H9 (cell line): ENCODE measurements at regions not wholly inside any gene's neighbourhood (a gene's known extent, or its start where the extent isn't known, plus 50 kb on each side); places are given as distances from the start of the nearest gene placed in this dataset.

Source experiments
- DNase-seq: peaks from one replicate; pipeline ENCODE4 v3.0.0-alpha.2; 2017
- H2AFZ ChIP-seq: one replicate; pipeline ENCODE4 v1.6.1; 2013; ENCODE audit warnings: mild to moderate bottlenecking, low read length, control low read depth, moderate library complexity
- H2AK5ac ChIP-seq: 2 replicates; pipeline ENCODE4 v1.6.1; 2013; ENCODE audit warnings: low read length, control low read depth, mixed read lengths; ENCODE audit not compliant: insufficient read length
- H2BK120ac ChIP-seq: one replicate; pipeline ENCODE4 v1.6.1; 2013; ENCODE audit warnings: low read depth, mild to moderate bottlenecking, low read length, control low read depth, inconsistent platforms; ENCODE audit not compliant: poor library complexity, severe bottlenecking
- H2BK12ac ChIP-seq: 2 replicates; pipeline ENCODE4 v1.6.1; 2013; ENCODE audit warnings: low read length, control low read depth, mixed read lengths, low read depth; ENCODE audit not compliant: insufficient read length
- H2BK15ac ChIP-seq: 2 replicates; pipeline ENCODE4 v1.6.1; 2013; ENCODE audit warnings: low read depth, low read length, control low read depth
- H2BK20ac ChIP-seq: one replicate; pipeline ENCODE4 v1.6.1; 2013; ENCODE audit warnings: low read depth, mild to moderate bottlenecking, low read length, control low read depth, inconsistent platforms; ENCODE audit not compliant: poor library complexity, severe bottlenecking
- H2BK5ac ChIP-seq: 2 replicates; pipeline ENCODE4 v1.6.1; 2013; ENCODE audit warnings: low read length, control low read depth, mixed read lengths; ENCODE audit not compliant: insufficient read length
- H3K14ac ChIP-seq: 2 replicates; pipeline ENCODE4 v1.6.1; 2013; ENCODE audit warnings: low read length, control low read depth; ENCODE audit not compliant: insufficient read depth
- H3K18ac ChIP-seq: 2 replicates; pipeline ENCODE4 v1.6.1; 2013; ENCODE audit warnings: low read depth, mild to moderate bottlenecking, mixed read lengths, low read length, control low read depth; ENCODE audit not compliant: insufficient read length
- H3K23ac ChIP-seq: 2 replicates; pipeline ENCODE4 v1.6.1; 2013; ENCODE audit warnings: low read length, control low read depth, mixed read lengths, low read depth; ENCODE audit not compliant: insufficient read length
- H3K23me2 ChIP-seq: 2 replicates; pipeline ENCODE4 v1.6.1; 2013; ENCODE audit warnings: low read depth, mild to moderate bottlenecking, mixed read lengths, low read length, control low read depth; ENCODE audit not compliant: insufficient read length, poor library complexity, severe bottlenecking
- H3K27ac ChIP-seq: 2 replicates; pipeline ENCODE4 v1.5.1; 2013; ENCODE audit warnings: low read length, control low read depth, mixed read lengths, low read depth; ENCODE audit not compliant: insufficient read length
- H3K27me3 ChIP-seq: 2 replicates; pipeline ENCODE4 v1.6.1; 2013; ENCODE audit warnings: low read length, control low read depth, inconsistent platforms; ENCODE audit not compliant: insufficient read depth
- H3K4ac ChIP-seq: 2 replicates; pipeline ENCODE4 v1.6.1; 2013; ENCODE audit warnings: low read depth, mild to moderate bottlenecking, control low read depth, inconsistent platforms, low read length, moderate library complexity
- H3K4me1 ChIP-seq: 2 replicates; pipeline ENCODE4 v1.6.1; 2013; ENCODE audit warnings: low read length, control low read depth, inconsistent platforms; ENCODE audit not compliant: insufficient read depth
- H3K4me2 ChIP-seq: 2 replicates; pipeline ENCODE4 v1.6.1; 2013; ENCODE audit warnings: low read length, control low read depth, mixed read lengths; ENCODE audit not compliant: insufficient read length, insufficient read depth
- H3K56ac ChIP-seq: 2 replicates; pipeline ENCODE4 v1.6.1; 2013; ENCODE audit warnings: low read depth, mild to moderate bottlenecking, mixed read lengths, low read length, control low read depth; ENCODE audit not compliant: insufficient read length
- H3K79me1 ChIP-seq: 2 replicates; pipeline ENCODE4 v1.6.1; 2013; ENCODE audit warnings: low read depth, mild to moderate bottlenecking, moderate library complexity, low read length, control low read depth, inconsistent platforms; ENCODE audit not compliant: insufficient read depth, poor library complexity, severe bottlenecking
- H3K79me2 ChIP-seq: 2 replicates; pipeline ENCODE4 v1.6.1; 2013; ENCODE audit warnings: low read length, control low read depth, inconsistent platforms; ENCODE audit not compliant: insufficient read depth
- H3K9ac ChIP-seq: 2 replicates; pipeline ENCODE4 v1.6.1; 2013; ENCODE audit warnings: low read length, control low read depth, mixed read lengths; ENCODE audit not compliant: insufficient read length; ENCODE audit errors: extremely low read depth
- H3K9me3 ChIP-seq: one replicate; pipeline ENCODE4 v1.6.1; 2013; ENCODE audit warnings: low read depth, low read length, inconsistent platforms; ENCODE audit not compliant: control insufficient read depth
- H3T11ph ChIP-seq: one replicate; pipeline ENCODE4 v1.6.1; 2013; ENCODE audit warnings: mild to moderate bottlenecking, low read length, control low read depth, inconsistent platforms
- H4K20me1 ChIP-seq: one replicate; pipeline ENCODE4 v1.6.1; 2013; ENCODE audit not compliant: control insufficient read depth, insufficient read length, insufficient read depth
- H4K5ac ChIP-seq: 2 replicates; pipeline ENCODE4 v1.6.1; 2013; ENCODE audit warnings: low read depth, mild to moderate bottlenecking, mixed read lengths, low read length, control low read depth; ENCODE audit not compliant: insufficient read length
- H4K8ac ChIP-seq: replicated peaks from 2 replicates; pipeline ENCODE4 v1.6.1; 2013; ENCODE audit warnings: low read length, control low read depth, mixed read lengths, low read depth; ENCODE audit not compliant: insufficient read length
- H4K91ac ChIP-seq: 2 replicates; pipeline ENCODE4 v1.6.1; 2013; ENCODE audit warnings: low read depth, mild to moderate bottlenecking, moderate library complexity, mixed read lengths, low read length, control low read depth; ENCODE audit not compliant: insufficient read length
- H3K27ac Mint-ChIP-seq, 3 experiments: 2 replicates in 2 of 3; 3 replicates in 1 of 3; pipeline ENCODE4 v1.8.0; 2020 to 2021; ENCODE audit warnings: mixed read lengths in 3 of 3, mild to moderate bottlenecking in 1 of 3, moderate library complexity in 1 of 3
- H3K27me3 Mint-ChIP-seq: 2 replicates; pipeline ENCODE4 v1.8.0; 2021; ENCODE audit warnings: low read depth, mild to moderate bottlenecking, moderate library complexity, mixed read lengths
- H3K36me3 Mint-ChIP-seq, 3 experiments: 2 replicates in 2 of 3; 3 replicates in 1 of 3; pipeline ENCODE4 v1.8.0; 2020 to 2021; ENCODE audit warnings: low read depth in 3 of 3, mixed read lengths in 3 of 3; ENCODE audit not compliant: insufficient read depth in 1 of 3
- H3K4me1 Mint-ChIP-seq, 2 experiments: 2 replicates each; pipeline ENCODE4 v1.8.0; 2020; ENCODE audit warnings: mixed read lengths in 2 of 2
- H3K4me3 Mint-ChIP-seq, 2 experiments: 2 replicates in 1 of 2; 3 replicates in 1 of 2; pipeline ENCODE4 v1.8.0; 2020 to 2021; ENCODE audit warnings: mild to moderate bottlenecking in 2 of 2, mixed read lengths in 2 of 2, moderate library complexity in 1 of 2
- H3K9me3 Mint-ChIP-seq, 2 experiments: 2 replicates in 1 of 2; 3 replicates in 1 of 2; pipeline ENCODE4 v1.8.0; 2020; ENCODE audit warnings: mild to moderate bottlenecking in 2 of 2, mixed read lengths in 2 of 2, moderate library complexity in 1 of 2
- CTCF ChIP-seq: fragments of 200-600 bp; sonication (generic); conservative IDR thresholded peaks from 3 replicates; pipeline ENCODE4 v1.8.0; 2021; ENCODE audit warnings: antibody characterized with exemption, mild to moderate bottlenecking
- whole genome bisulfite sequencing: extraction: QIAGEN DNeasy Blood & Tissue Kit; methylation state at CpG from one replicate; pipeline ENCODE4 v1.1.7; 2013; ENCODE audit warnings: missing lambda C conversion rate, low lambda C conversion rate, mixed read lengths; ENCODE audit not compliant: insufficient read length; ENCODE audit errors: extremely low coverage; 5-methylcytosine and 5-hydroxymethylcytosine counted together

- peak; percentile 40 for DNase-seq
- H3K36me3 Mint-ChIP-seq, result no peaks in the 10 kb centered on the region
Observed at GRCh38 chr1:58064166-58064565, 482.4 kb downstream of the OMA1 start.

More at GRCh38 chr1:58064166-58064565, 482.4 kb downstream of the OMA1 start:
- Mint-ChIP-seq H3K4me3 (no peak overlapping the region), H3K27me3 (no peaks in the 10 kb centered on the region), H3K4me1 (peaks cover 31% of the 10 kb centered on the region in 2 experiments), H3K27ac (peak overlapping the region in 2 of 3 experiments; percentile 25 to 45; a peak in 3 of 7 replicates), H3K9me3 (no peaks in the 10 kb centered on the region)
- H3K4ac ChIP-seq, result no peak overlapping the region
- H2BK12ac ChIP-seq, result no peak overlapping the region
- no peaks in the 10 kb centered on the region for H3K27me3 ChIP-seq
- peaks cover 4% of the 10 kb centered on the region; the same call in 1 of the 2 replicates for H3K4me1 ChIP-seq
- no peak overlapping the region for H4K91ac ChIP-seq
- no CpG with 5 or more reads among the region's 8 CpGs for WGBS
- no peak overlapping the region for H2BK20ac ChIP-seq
- H3K56ac ChIP-seq, result no peak overlapping the region
- no peak overlapping the region for H3K9ac ChIP-seq
- H2AK5ac ChIP-seq, result no peak overlapping the region
- no peak overlapping the region for H3K27ac ChIP-seq
- TF ChIP-seq CTCF, result peak; percentile 25; the same call in 1 of the 3 replicates
- H3T11ph ChIP-seq, result no peak overlapping the region
- no peaks in the 10 kb centered on the region for H3K9me3 ChIP-seq
- no peak overlapping the region for H2AFZ ChIP-seq
- H3K4me2 ChIP-seq, result no peak overlapping the region
- no peak overlapping the region for H3K18ac ChIP-seq
- H2BK15ac ChIP-seq, result no peak overlapping the region
- H2BK120ac ChIP-seq, result no peak overlapping the region
- H3K79me1 ChIP-seq, result no peaks in the 10 kb centered on the region
- no peaks in the 10 kb centered on the region for H3K79me2 ChIP-seq
- H3K14ac ChIP-seq, result no peak overlapping the region
- H4K20me1 ChIP-seq, result no peaks in the 10 kb centered on the region
- H3K23me2 ChIP-seq, result no peaks in the 10 kb centered on the region
- no peak overlapping the region for H4K8ac ChIP-seq
- no peak overlapping the region for H4K5ac ChIP-seq
- no peak overlapping the region for H3K23ac ChIP-seq
- no peak overlapping the region for H2BK5ac ChIP-seq
